ENCODE measurements at regions not wholly inside any gene's neighbourhood (a gene's known extent, or its start where the extent isn't known, plus 50 kb on each side); places are given as distances from the start of the nearest gene placed in this dataset.
A peak's percentile ranks its signal among the peaks of the same experiment; 100 is the strongest.
"Not testable (repeated sequence)": the region's sequence is repeated elsewhere in the genome, so short reads cannot be mapped to it uniquely, and the experiment has no call there.

- no peak overlapping the region for H2AFZ ChIP-seq (ENCODE audit: low read length)
- H3K4me2 ChIP-seq (ENCODE audit: insufficient read depth, low read length), result no peak overlapping the region
- H3K79me2 ChIP-seq (ENCODE audit: insufficient read depth, low read length), result no peaks in the 10 kb centered on the region
- H3K27ac ChIP-seq (ENCODE audit: low read depth, low read length), result no peak overlapping the region
- H3K9me3 ChIP-seq (ENCODE audit: low read depth, low read length), result no peaks in the 10 kb centered on the region
- no peaks in the 10 kb centered on the region for H3K4me1 ChIP-seq (ENCODE audit: insufficient read depth, low read length)
- peak; percentile 26 for DNase-seq (ENCODE audit: insufficient read length, low spot score, missing footprints)
- no peaks in the 10 kb centered on the region for H4K20me1 ChIP-seq (ENCODE audit: insufficient read depth, low read length)
- TF ChIP-seq CTCF (IDR thresholded peaks at IDR 0.05; ENCODE audit: extremely low read depth, low read depth, low read length), result no peak
- no peaks in the 10 kb centered on the region for H3K27me3 ChIP-seq (ENCODE audit: insufficient read depth, low read length)
- H3K4me3 ChIP-seq (ENCODE audit: insufficient read depth, low read length), result no peak overlapping the region
- no peaks in the 10 kb centered on the region for H3K36me3 ChIP-seq (ENCODE audit: insufficient read depth, low read length)
Measured at GRCh38 chr20:30506100-30506499, 751.4 kb upstream of the DEFB115 start.

- H4K20me1 ChIP-seq (ENCODE audit: insufficient read depth, low read length); H3K4me1 ChIP-seq (ENCODE audit: insufficient read depth, low read length); H3K36me3 ChIP-seq (ENCODE audit: insufficient read depth, low read length); H3K4me3 ChIP-seq (ENCODE audit: insufficient read depth, low read length); H3K27ac ChIP-seq (ENCODE audit: low read depth, low read length); H3K79me2 ChIP-seq (ENCODE audit: insufficient read depth, low read length); H3K4me2 ChIP-seq (ENCODE audit: insufficient read depth, low read length); H3K27me3 ChIP-seq (ENCODE audit: insufficient read depth, low read length); H3K9me3 ChIP-seq (ENCODE audit: low read depth, low read length); H2AFZ ChIP-seq (ENCODE audit: low read length): not testable (repeated sequence)
- peak; percentile 19 for DNase-seq (ENCODE audit: insufficient read length, low spot score, missing footprints)
Measured at GRCh38 chr20:30508382-30508781, 749.1 kb upstream of the DEFB115 start.

GRCh38 chr20:30511322-30512030 lies 746.0 kb upstream of the DEFB115 start:
- H3K79me2 ChIP-seq (ENCODE audit: insufficient read depth, low read length), result no peaks in the 10 kb centered on the region
- H3K4me3 ChIP-seq (ENCODE audit: insufficient read depth, low read length), result no peak overlapping the region
- H3K4me1 ChIP-seq (ENCODE audit: insufficient read depth, low read length), result no peaks in the 10 kb centered on the region
- no peak overlapping the region for H3K4me2 ChIP-seq (ENCODE audit: insufficient read depth, low read length)
- no peaks in the 10 kb centered on the region for H4K20me1 ChIP-seq (ENCODE audit: insufficient read depth, low read length)
- H3K36me3 ChIP-seq (ENCODE audit: insufficient read depth, low read length), result no peaks in the 10 kb centered on the region
- no peaks in the 10 kb centered on the region for H3K27me3 ChIP-seq (ENCODE audit: insufficient read depth, low read length)
- H2AFZ ChIP-seq (ENCODE audit: low read length), result no peak overlapping the region
- no peaks in the 10 kb centered on the region for H3K9me3 ChIP-seq (ENCODE audit: low read depth, low read length)
- TF ChIP-seq CTCF (IDR thresholded peaks at IDR 0.05; ENCODE audit: extremely low read depth, low read depth, low read length), result no peak
- H3K27ac ChIP-seq (ENCODE audit: low read depth, low read length), result no peak overlapping the region
- peak; percentile 58 for DNase-seq (ENCODE audit: insufficient read length, low spot score, missing footprints)

GRCh38 chr20:30513050-30513628 lies 744.3 kb upstream of the DEFB115 start:
- Histone ChIP-seq H3K4me2 (ENCODE audit: insufficient read depth, low read length) (no peak overlapping the region), H3K27me3 (ENCODE audit: insufficient read depth, low read length) (no peaks in the 10 kb centered on the region), H2AFZ (ENCODE audit: low read length) (no peak overlapping the region), H3K36me3 (ENCODE audit: insufficient read depth, low read length) (no peaks in the 10 kb centered on the region), H3K4me3 (ENCODE audit: insufficient read depth, low read length) (no peak overlapping the region), H3K9me3 (ENCODE audit: low read depth, low read length) (no peaks in the 10 kb centered on the region), H3K79me2 (ENCODE audit: insufficient read depth, low read length) (no peaks in the 10 kb centered on the region), H3K27ac (ENCODE audit: low read depth, low read length) (no peak overlapping the region), H4K20me1 (ENCODE audit: insufficient read depth, low read length) (no peaks in the 10 kb centered on the region), H3K4me1 (ENCODE audit: insufficient read depth, low read length) (no peaks in the 10 kb centered on the region)
- no peak for TF ChIP-seq CTCF (IDR thresholded peaks at IDR 0.05; ENCODE audit: extremely low read depth, low read depth, low read length)
- peak; percentile 58 for DNase-seq (ENCODE audit: insufficient read length, low spot score, missing footprints)

GRCh38 chr20:30515915-30516314 lies 741.5 kb upstream of the DEFB115 start:
- not testable (repeated sequence) for H3K4me3 ChIP-seq (ENCODE audit: insufficient read depth, low read length); H3K36me3 ChIP-seq (ENCODE audit: insufficient read depth, low read length); H4K20me1 ChIP-seq (ENCODE audit: insufficient read depth, low read length); H3K4me2 ChIP-seq (ENCODE audit: insufficient read depth, low read length); H3K27ac ChIP-seq (ENCODE audit: low read depth, low read length); H3K9me3 ChIP-seq (ENCODE audit: low read depth, low read length); H3K4me1 ChIP-seq (ENCODE audit: insufficient read depth, low read length); H2AFZ ChIP-seq (ENCODE audit: low read length); H3K27me3 ChIP-seq (ENCODE audit: insufficient read depth, low read length); DNase-seq (ENCODE audit: insufficient read length, low spot score, missing footprints); H3K79me2 ChIP-seq (ENCODE audit: insufficient read depth, low read length)

- not testable (repeated sequence) for H3K9me3 ChIP-seq (ENCODE audit: low read depth, low read length); H2AFZ ChIP-seq (ENCODE audit: low read length); H3K27ac ChIP-seq (ENCODE audit: low read depth, low read length); H3K4me1 ChIP-seq (ENCODE audit: insufficient read depth, low read length); H3K79me2 ChIP-seq (ENCODE audit: insufficient read depth, low read length); H3K36me3 ChIP-seq (ENCODE audit: insufficient read depth, low read length); H3K4me3 ChIP-seq (ENCODE audit: insufficient read depth, low read length); H4K20me1 ChIP-seq (ENCODE audit: insufficient read depth, low read length); H3K27me3 ChIP-seq (ENCODE audit: insufficient read depth, low read length); H3K4me2 ChIP-seq (ENCODE audit: insufficient read depth, low read length); DNase-seq (ENCODE audit: insufficient read length, low spot score, missing footprints)
Measured at GRCh38 chr20:30518906-30519305, 738.6 kb upstream of the DEFB115 start.

All from osteoblast (primary cell).